ENCODE measurements at regions not wholly inside any gene's neighbourhood (a gene's known extent, or its start where the extent isn't known, plus 50 kb on each side); places are given as distances from the start of the nearest gene placed in this dataset.

GRCh38 chr3:194081826-194082225 lies 54.1 kb upstream of the HES1 start:
- Histone ChIP-seq H3K4me1 (ENCODE audit: control insufficient read depth, insufficient read depth, low read length) (peaks cover 3% of the 10 kb centered on the region), H3K36me3 (ENCODE audit: control insufficient read depth in 2 of 2, insufficient read depth in 1 of 2, low read length in 2 of 2) (no peaks in the 10 kb centered on the region), H3K27ac (ENCODE audit: extremely low read depth, low read depth, low read length) (no peak overlapping the region), H3K9me3 (ENCODE audit: control insufficient read depth, insufficient read depth, low read depth, low read length) (no peaks in the 10 kb centered on the region), H3K4me3 (ENCODE audit: low read depth, low read length) (no peak overlapping the region)
- CTCF ChIA-PET, result interaction anchor here (0.7 kb wide), 1 partner anchor 9 kb away, joined by 3 read pairs; no protein-coding TSS in a partner anchor
- no peak for TF ChIP-seq ZNF324 (tag by site-specific recombination; IDR thresholded peaks at IDR 0.05)
- POLR2A ChIA-PET, result interaction anchor here (0.6 kb wide), 1 partner anchor 492 kb away, joined by 3 read pairs; no protein-coding TSS in a partner anchor

GRCh38 chr3:194082743-194083636 lies 53.0 kb upstream of the HES1 start:
- Histone ChIP-seq H3K4me1 (ENCODE audit: control insufficient read depth, insufficient read depth, low read length) (peaks cover 3% of the 10 kb centered on the region), H3K9me3 (ENCODE audit: control insufficient read depth, insufficient read depth, low read depth, low read length) (no peaks in the 10 kb centered on the region), H3K36me3 (ENCODE audit: control insufficient read depth in 2 of 2, insufficient read depth in 1 of 2, low read length in 2 of 2) (no peaks in the 10 kb centered on the region), H3K4me3 (ENCODE audit: low read depth, low read length) (no peak overlapping the region), H3K27ac (ENCODE audit: extremely low read depth, low read depth, low read length) (no peak overlapping the region)
- TF ChIP-seq ZNF529 (tag by site-specific recombination; IDR thresholded peaks at IDR 0.05; ENCODE audit: insufficient replicate concordance), result no peak
- TF ChIP-seq ZNF580 (tag by site-specific recombination; IDR thresholded peaks at IDR 0.05), result no peak
- no peak for TF ChIP-seq ZNF530 (tag by site-specific recombination; IDR thresholded peaks at IDR 0.05; ENCODE audit: low read depth)
- 0 out of 2 replicates have a peak, but pooled peaks have one; percentile 30 for TF ChIP-seq SP7 (tag by site-specific recombination; IDR thresholded peaks at IDR 0.05)
- no peak for TF ChIP-seq ZBTB10 (tag by site-specific recombination; IDR thresholded peaks at IDR 0.05)
- no peak for TF ChIP-seq ZNF558 (tag by site-specific recombination; IDR thresholded peaks at IDR 0.05)
- CTCF ChIA-PET, result interaction anchor here (0.7 kb wide), 2 partner anchors 8 to 166 kb away, joined by 3 read pairs; no protein-coding TSS in a partner anchor
- POLR2A ChIA-PET, result interaction anchor here (1.2 kb wide), 1 partner anchor 12 kb away, joined by 3 read pairs; no protein-coding TSS in a partner anchor

GRCh38 chr3:194083637-194084224 lies 52.2 kb upstream of the HES1 start:
- Histone ChIP-seq H3K27ac (ENCODE audit: extremely low read depth, low read depth, low read length) (no peak overlapping the region), H3K4me1 (ENCODE audit: control insufficient read depth, insufficient read depth, low read length) (peaks cover 3% of the 10 kb centered on the region), H3K9me3 (ENCODE audit: control insufficient read depth, insufficient read depth, low read depth, low read length) (no peaks in the 10 kb centered on the region), H3K36me3 (ENCODE audit: control insufficient read depth in 2 of 2, insufficient read depth in 1 of 2, low read length in 2 of 2) (no peaks in the 10 kb centered on the region), H3K4me3 (ENCODE audit: low read depth, low read length) (no peak overlapping the region)
- CTCF ChIA-PET, result interaction anchor here (0.7 kb wide), 1 partner anchor 167 kb away, joined by 3 read pairs; no protein-coding TSS in a partner anchor
- POLR2A ChIA-PET, result no interaction called here
- TF ChIP-seq ZNF174 (tag by site-specific recombination; IDR thresholded peaks at IDR 0.05) (no peak), EGR2 (tag by site-specific recombination; IDR thresholded peaks at IDR 0.05; ENCODE audit: low read depth) (no peak), ZIC2 (tag by site-specific recombination; IDR thresholded peaks at IDR 0.05) (peak; percentile 60; the same call in 1 of the 2 replicates)

- CTCF ChIA-PET, result no interaction called here
- Histone ChIP-seq H3K4me1 (ENCODE audit: control insufficient read depth, insufficient read depth, low read length) (peaks cover 3% of the 10 kb centered on the region), H3K9me3 (ENCODE audit: control insufficient read depth, insufficient read depth, low read depth, low read length) (no peaks in the 10 kb centered on the region), H3K36me3 (ENCODE audit: control insufficient read depth in 2 of 2, insufficient read depth in 1 of 2, low read length in 2 of 2) (no peaks in the 10 kb centered on the region), H3K4me3 (ENCODE audit: low read depth, low read length) (no peak overlapping the region), H3K27ac (ENCODE audit: extremely low read depth, low read depth, low read length) (no peak overlapping the region)
- no peak for TF ChIP-seq WT1 (tag by site-specific recombination; IDR thresholded peaks at IDR 0.05)
- no peak for TF ChIP-seq TSHZ1 (tag by site-specific recombination; IDR thresholded peaks at IDR 0.05; ENCODE audit: borderline replicate concordance)
- no peak for TF ChIP-seq ZNF639 (tag by site-specific recombination; IDR thresholded peaks at IDR 0.05)
- TF ChIP-seq SP2 (tag by site-specific recombination; IDR thresholded peaks at IDR 0.05), result no peak
- TF ChIP-seq ZSCAN5A (tag by site-specific recombination; IDR thresholded peaks at IDR 0.05), result no peak
- no peak for TF ChIP-seq MYNN (tag by site-specific recombination; IDR thresholded peaks at IDR 0.05; ENCODE audit: borderline replicate concordance)
- POLR2A ChIA-PET, result no interaction called here
Observed at GRCh38 chr3:194084284-194084683, 51.7 kb upstream of the HES1 start.

All from HEK293 (cell line).